ENCODE measurements at regions not wholly inside any gene's neighbourhood (a gene's known extent, or its start where the extent isn't known, plus 50 kb on each side); places are given as distances from the start of the nearest gene placed in this dataset.

DNA sequence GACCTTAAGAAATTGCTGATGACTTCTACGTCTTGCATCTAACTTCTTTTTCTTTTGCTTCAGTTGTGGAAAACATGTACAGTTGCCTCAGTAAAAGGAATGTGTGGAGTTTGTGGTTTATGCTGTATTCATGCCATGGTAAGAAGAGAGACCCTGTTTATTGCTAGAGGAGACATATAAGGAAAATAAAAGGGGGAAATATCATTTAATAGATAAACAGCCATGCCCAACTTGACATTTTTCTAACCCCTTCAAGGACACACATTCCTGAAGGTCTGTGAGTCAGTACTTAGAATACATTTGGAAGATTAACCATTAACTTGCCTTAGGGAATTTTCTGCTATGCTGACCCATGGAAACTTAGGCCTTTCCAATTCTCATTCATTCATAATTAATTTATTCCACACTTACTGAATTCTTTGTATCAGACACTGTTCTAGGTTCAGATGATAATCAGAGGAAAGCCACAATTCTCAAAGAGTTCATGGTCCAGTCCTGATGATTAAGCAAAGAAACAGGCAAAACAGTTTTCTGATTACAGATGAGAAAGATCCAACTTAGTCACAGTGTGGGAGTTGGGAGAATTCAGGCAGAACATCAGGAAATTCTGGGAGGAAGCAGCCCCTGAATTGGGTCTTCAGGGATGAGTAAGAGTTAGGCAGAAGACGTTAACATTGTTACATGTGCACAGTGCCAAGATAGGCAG lies 329.8 kb upstream of the RASGRP1 start:
- DNase-seq: peak; percentile 19

DNA sequence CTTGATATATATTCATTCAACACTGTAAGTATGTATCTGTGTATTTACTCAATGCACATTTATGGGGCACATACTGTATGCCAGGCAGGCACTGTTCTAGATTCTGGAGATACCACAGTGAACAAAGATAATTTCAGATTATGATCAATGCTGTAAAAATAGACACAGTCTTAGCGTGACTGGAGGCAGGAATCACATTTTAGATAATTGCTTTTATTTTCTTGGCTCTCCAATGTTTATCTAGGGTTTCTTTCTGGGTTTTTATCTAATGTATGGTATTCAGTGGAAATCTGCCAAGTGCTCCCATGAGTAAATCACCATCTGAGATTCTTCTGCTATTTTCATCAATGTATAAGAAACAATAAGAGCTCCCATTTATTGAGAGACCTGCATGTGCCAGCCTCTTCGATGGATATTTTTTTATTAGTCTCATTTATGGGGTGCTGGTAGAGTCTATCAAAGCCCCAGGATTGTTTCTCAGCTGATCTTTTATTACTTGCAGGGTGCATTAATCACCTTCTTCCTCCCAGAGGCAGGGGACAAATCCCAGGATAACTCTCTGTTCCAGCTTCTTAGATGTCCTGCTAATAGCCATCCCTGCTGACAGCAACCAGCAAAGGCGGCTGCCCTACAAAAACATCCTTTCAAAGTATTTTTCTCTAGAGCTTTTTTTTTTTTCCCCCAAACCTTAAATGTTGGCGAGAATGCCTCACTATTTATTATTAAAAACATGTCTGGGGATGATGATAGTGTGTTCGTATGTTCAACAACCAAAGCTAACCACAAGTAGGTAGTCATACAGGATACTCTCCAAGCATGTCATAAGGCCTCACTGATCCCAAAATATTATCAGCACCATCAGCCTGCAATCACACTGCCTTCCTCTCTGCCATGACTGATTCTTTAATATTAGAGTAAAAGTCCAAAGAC lies 331.0 kb upstream of the RASGRP1 start:
- DNase-seq: peak; percentile 2

DNA sequence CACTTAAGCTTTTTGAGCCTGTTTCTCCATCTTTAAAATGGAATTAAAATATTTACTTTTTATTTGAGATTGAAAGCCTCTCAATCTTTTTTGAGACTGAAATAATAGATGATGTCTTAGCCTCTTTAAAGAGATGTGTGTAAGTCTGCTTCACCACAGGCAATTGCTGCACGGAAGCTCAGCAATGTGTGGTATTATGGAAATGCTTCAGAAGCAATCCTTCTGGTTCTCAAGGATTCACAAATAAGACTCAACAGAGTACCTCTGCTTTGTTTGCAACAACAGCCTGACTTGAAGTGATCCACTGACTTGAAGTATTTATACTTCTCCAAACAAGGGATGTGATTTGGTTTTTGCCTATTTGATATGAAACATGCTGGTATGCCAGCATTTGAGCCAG lies 332.0 kb upstream of the RASGRP1 start:
- DNase-seq: no peak

DNA sequence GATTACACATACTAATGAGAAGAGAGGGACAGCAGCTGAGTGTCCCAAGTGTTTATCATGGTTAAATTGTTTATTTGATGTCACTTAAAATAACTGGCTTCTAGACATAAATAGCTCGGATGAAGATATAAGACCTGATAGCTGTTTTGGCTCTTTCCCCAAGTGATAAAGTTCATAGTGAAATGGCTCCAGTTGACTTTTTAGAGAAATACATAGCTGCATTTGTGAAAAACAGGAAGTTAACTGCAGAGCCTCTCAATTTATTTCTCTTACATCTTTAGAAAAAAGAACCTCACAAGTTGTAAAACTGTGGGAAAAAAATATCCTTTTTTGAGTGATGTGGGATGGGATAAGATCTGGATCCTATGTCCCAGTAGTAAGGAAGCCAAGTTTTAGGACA lies 332.9 kb upstream of the RASGRP1 start:
- DNase-seq: no peak

DNA sequence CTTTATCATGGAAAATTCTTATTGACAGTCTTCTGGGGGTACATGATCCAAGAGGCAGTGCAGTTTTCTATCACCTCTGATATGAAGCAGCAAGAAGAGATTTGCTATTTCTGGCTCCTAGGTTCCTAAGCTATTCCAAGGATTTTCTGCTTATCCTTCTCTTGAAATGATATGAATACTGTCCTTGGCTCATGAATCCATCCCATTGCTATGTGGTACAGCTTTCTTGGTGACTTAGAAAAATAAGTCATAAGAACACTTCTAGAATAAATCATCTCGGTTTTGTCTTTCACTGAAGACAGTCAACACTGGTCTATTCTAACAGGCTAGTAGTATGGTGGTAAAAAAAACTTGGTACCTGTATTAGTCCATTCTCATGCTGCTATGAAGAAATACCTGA lies 333.6 kb upstream of the RASGRP1 start:
- no peak for DNase-seq

DNA sequence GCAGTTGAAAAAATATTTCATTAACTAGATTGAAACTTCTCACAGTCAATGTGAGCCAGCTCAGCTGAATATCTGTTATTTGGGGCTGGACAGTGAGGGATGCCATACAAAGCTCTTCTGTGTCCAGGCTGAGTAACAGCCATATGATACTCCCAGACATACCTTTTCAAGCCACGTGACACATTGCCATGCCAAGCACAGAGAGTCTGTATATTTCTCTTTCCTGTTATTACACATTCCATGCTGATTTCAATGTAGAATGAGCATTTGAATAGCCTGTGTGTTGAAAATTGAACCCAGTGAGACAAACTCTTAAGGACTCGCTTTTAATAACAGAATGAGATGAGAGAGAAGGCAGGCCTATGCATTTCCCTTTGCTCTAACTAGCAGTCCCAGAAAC lies 334.7 kb upstream of the RASGRP1 start:
- no peak for DNase-seq

DNA sequence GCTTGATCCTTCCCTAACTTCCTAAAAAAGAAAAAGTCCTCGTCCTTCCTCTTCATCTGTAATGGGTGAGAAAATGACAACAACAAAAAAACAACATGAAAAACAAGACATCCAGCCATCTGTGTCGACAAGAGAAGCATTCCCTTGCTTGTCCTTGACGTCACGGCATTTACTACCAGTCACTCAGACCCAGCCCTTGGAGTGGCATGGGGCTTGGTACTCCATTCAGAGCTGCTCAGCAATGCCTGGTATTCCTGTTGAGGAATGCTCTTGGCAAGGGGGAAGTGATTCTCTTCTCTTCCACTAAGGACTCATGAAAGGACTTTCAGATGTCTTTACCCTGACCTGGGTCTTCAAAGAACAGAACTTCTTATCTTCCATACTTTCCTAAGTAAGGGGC lies 339.7 kb upstream of the RASGRP1 start:
- DNase-seq: no peak

DNA sequence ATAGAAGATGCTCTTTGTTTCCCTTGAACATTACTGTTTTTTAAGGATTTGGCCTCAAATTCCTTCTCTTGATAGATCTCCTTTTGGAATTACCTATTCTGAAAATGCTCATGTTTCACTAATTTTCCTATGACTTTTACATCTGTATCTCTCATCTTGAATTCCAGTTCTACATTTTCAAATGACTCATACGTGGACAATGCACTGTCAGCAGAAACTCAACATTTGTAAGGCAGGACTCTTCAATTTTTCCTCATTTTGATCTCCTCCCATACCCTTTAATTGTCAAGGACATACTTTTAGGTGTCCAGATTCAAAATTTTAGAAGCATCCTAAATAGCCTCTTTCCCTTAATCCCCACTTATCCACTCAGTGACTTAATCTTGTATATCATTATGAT lies 341.0 kb upstream of the RASGRP1 start:
- DNase-seq: no peak

DNA sequence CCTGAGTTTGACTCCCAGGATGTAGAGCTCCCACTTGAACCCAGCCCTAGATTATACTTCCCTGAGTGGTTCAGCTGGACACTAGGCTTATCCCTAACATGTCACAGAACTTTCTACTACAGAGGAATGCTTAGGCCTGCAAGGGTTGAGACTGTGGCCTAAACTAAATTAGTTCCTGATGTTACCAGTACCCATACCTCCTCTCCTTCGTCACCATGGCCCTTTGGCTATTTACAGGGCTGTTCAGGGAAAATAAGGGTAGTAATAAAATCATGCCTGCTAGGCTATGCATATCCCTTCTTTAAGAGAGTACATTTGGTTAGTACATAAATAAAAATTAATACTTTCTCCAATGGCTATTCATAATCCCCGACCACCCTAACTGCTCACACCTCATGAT lies 356.4 kb upstream of the RASGRP1 start:
- no peak for DNase-seq

DNA sequence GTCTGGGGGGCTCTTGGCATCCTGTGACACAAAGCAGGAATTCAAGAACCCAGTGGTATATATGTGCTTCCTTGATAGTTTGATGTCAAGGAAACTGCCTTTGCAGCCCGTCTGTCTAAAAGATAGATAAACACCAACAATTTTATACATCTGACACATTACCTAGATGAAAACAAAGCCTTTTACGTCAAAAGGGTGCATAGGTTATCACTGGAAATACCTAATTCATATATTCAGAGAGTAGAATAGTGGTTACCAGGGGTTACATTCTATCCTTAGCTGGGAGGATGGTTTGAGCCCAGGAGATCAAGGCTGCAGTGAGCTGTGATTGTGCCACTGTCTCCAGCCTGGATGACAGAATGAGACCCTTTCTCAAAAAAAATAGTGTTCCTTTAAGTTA lies 356.9 kb upstream of the RASGRP1 start:
- DNase-seq: no peak

DNA sequence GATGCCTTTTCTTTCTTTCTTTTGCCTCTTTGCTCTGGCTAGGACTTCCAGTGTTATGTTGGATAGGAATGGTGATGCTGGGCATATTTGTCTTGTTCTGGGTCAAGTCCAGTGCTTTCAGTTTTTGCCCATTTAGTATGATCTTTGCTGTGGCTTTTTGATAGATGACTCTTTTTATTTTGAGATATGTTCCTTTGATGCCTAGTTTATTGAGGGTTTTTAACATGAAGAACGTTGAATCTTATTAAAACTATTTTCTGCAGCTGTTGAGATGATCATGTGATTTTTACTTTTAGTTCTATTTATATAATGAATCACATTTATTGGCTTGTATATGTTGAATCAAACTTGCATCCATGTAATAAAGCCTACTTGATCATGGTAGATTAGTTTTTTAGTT lies 363.8 kb upstream of the RASGRP1 start:
- no peak for DNase-seq

DNA sequence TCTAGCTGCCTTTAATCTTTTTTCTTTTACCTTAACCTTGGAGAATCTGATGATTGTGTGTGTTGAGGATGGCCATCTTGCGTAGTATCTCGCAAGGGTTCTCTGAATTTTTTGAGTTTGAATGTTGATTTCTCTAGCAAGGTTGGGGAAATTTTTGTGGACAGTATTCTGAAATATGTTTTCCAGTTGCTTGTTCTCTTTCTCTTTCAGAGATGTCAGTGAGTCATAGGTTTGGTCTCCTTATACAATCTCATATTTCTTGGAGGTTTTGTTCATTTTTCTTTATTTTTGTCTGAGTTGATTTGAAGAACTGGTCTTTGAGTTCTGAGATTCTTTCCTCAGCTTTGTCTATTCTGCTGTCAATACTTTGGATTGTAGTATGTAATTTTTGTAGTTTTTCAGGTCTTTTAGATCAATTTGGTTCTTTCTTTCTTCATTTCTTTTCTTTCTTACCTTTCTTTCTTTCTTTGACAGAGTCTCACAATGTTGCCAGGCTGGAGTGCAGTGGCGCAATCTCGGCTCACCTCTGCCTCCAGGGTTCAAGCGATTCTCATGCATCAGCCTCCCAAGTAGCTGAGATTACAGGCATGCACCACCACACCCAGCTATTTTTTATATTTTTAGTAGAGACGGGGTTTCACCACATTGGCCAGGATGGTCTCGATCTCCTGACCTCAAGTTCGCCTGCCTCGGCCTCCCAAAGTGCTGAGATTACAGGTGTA lies 366.4 kb upstream of the RASGRP1 start:
- no peak for DNase-seq

DNA sequence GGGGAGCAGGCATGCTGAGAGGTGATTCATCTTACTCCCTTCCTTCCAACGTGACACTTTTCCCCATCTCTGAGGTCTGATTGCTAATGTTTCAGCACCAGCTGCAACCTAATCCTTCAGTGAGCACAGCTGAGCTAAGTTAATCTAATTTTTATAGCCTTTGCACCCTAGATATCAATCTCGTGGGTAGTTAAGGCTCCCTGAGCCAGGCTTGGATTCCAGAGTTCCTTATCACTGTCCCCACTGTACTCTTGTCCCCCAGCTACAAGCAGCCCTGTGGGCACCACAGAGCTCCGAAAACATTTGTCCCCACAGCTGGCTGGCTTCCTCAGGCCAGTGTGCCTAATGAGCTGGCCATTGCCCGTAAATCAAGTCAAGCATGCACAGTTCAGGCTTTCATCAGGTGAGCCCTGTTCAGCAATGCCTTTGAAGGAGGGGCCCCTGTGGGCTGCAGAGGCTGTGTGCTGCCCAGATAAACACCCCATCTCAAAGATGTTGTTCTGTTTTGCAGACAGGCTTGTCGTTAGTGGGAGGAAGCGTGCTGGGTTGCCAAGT lies 376.9 kb upstream of the RASGRP1 start:
- DNase-seq: no peak

DNA sequence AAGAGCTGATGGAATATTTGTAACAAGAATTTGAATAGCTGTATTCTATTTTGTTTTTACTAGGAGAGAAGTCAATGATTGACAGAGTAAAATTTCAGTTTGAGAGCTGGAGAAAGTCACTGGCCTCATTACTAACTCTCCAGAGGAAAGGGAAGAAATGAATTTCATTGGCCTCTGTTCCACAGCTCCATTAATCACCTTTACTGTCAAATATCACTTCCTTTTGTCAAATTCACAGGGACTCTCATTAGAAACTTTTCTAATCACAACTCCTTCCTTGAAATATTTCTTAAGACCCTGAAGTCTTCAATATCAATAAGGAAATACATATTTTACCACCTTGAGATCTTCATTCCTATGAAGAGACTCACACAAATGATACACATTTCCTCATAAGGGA lies 379.9 kb upstream of the RASGRP1 start:
- DNase-seq: no peak

DNA sequence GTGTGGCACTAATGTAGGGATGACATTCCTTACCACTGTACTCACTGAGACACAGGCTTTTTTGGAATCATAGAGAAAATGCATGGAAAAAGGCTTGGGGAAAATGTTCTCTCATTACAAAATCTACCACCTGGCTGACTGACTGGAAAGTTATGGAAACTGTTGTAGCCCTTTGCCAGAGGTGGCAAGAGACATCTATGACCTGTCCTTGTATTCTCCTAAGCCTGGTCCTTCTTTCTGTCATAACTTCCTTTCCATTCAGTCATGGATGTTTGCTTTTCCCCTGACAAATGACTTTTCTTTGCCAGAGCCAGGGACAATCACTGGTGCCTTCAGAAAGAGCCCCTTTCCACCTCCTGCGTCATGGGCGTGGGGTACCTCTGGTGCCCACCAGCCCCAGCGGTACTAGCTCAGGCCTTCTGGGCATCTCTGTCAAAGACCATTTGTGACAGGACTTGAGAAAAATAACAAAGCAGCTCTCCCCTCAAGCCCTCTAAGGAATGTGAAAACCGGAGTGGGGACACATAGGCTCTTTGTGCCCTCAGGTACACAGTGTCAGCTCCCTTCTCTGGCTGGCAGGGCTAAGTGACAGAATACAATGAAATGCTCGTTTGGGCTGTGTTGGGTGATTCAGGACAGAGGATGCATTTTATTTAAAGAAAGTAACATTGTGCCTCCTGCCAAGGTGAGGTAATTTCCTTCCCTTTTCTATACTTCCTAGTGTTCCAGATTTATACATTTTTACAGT lies 381.1 kb upstream of the RASGRP1 start:
- DNase-seq: no peak

DNA sequence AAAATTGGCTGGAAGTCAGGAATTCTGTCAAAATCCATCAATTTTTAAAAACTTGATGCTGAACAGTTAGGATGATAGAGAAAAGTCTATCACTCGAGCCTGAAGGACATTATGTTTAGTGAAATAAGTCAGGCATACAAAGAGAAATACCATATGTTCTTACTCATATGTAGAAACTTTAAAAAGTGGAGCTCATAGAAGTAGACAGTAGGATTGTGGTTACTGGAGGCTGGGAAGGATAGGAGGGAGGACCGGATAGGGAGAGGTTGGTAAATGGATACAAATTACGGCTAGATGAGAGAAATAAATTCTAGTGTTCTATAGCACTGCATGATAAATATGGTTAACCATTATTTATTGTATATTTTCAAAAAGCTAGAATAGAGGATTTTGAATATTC lies 389.5 kb upstream of the RASGRP1 start:
- no peak for DNase-seq

DNA sequence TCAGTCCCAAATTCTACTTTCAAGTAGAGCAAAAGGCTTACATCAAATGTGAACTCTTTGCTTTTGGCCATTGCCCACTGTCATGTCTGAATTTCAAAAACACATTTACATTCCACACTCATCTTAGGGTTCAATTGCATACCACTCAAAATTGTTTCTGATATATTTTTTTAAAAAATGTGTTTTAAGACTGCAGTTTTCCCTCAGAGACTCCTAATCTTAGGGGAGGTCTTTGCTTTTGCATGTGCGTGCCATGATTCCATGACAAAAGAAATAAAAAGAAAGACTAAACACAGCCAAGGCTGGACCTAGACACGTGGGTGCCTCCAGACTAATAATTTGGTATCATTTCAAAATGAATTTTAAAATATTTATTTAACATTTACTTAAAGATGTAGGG lies 396.8 kb upstream of the RASGRP1 start:
- DNase-seq: no peak

DNA sequence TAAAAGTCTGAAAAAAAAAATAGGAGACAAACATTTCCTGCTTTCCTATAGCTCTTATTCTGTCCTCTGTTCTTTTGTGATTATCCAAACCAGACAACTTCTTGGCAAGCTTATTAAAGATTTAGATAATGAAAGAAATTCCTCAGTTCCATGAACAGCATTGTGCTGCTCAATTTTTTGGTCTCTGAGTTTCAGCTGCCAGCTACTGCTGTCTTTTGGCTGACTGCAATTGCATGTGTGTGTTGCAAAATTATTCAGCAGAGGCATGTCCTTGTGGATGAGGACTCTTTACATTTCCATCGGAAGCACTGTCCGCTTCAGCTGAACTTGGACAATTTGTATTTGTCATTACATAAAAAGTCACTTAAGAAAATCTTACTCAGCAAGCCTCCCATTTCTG lies 397.3 kb upstream of the RASGRP1 start:
- DNase-seq: no peak

DNA sequence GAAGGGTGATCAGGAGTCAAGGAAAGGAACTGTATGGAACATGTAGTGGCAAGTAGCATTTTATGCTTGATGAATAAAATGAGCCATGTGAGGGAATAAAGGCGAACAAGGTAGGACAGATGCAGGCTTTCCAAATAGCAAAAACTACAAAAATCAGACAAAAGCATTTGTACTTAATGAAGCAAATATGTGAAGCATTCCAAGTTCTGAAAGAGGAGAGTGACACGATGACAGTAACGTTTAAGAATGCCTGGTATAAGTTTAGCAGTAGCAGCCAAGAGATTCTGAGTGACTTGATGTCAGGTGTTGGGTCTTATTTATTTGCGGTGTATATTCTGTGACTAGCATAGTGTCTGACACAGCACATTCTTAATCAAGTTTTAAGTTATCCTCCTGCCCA lies 408.2 kb upstream of the RASGRP1 start:
- no peak for DNase-seq

DNA sequence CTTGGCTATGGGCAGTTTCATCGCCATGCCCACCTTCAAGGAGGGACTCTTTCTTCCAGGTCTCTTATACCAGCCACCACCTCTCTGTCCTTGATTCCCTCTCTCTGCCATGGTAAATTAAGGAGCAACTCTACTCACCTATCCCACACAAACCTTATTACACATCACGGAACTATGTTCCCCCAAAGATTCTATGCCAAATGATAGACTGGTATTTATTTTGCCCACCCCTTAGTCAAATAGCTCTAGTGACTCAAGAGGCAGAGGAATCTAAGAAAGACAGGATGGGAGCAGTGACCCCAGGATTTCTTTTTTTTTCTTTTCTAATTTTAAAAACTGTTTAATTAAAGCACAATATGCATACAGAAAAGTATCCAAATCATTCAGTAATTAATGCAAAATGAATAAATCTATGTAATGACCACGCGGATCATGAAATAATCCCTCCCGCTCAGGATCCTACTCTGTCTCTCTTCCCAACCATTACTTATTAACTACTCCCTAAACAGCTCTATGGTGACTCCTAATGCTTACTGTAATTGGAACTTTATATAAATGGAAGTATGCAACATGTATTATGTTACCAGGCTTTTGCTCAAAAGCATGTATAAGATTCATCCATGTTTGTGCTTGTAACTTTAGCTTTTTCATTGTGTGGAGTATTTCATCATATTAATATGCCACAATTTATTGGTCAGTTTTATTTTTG lies 410.8 kb upstream of the RASGRP1 start:
- no peak for DNase-seq

DNA sequence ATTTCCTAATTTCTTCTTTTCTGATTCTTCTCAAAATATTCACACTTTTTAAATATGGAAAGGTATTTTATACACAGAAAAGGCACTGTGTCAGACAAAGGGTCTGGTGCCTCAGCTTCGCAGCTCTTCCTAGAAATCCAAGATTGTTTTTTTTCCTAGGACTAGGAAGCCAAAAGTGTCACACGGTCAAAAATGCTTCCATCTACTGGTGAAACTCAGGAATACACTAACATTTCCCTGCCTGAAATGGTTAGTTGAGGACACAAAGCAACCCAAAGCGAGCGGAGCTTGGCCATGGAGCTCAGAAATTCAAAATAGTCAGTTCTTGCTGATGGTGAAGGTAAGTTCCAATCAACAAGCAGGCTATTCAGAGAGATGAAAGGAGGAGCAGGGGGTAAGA lies 426.5 kb upstream of the RASGRP1 start:
- DNase-seq: no peak

DNA sequence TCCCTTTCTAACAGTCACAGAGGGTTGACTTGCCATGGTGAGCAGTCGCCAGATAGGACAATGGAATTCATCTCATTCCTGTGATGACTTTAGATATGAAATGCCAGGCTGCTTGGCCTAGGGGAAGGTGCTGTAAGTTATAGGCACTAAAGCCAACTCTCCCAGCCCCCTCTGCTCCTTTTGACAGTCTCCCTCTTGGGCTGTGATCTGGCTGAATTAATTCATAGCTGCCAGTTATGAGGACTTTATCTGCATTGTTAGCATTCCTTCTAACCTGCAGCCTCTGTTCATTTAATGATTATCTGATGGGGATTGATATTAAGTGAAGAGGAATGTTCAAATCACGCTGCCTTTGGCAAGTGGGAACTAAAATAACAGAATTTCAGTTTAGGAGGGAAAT lies 427.1 kb upstream of the RASGRP1 start:
- DNase-seq: no peak

All from T1000 (cell line).